Neural progenitor cell (in vitro differentiated cells): ENCODE measurements at regions not wholly inside any gene's neighbourhood (a gene's known extent, or its start where the extent isn't known, plus 50 kb on each side); places are given as distances from the start of the nearest gene placed in this dataset.

Experiments
- EZH2phosphoT487 ChIP-seq: fragments of 200-600 bp; sonication (generic); IDR thresholded peaks from 2 replicates; pipeline ENCODE4 v1.6.1; 2017; ENCODE audit warnings: antibody characterized with exemption
- TF ChIP-seq, protein P1 (sequence below): fragments of 200-600 bp; sonication (generic); IDR thresholded peaks from 2 replicates; pipeline ENCODE4 v1.5.1; 2017; ENCODE audit warnings: antibody characterized with exemption, mild to moderate bottlenecking

DNA sequence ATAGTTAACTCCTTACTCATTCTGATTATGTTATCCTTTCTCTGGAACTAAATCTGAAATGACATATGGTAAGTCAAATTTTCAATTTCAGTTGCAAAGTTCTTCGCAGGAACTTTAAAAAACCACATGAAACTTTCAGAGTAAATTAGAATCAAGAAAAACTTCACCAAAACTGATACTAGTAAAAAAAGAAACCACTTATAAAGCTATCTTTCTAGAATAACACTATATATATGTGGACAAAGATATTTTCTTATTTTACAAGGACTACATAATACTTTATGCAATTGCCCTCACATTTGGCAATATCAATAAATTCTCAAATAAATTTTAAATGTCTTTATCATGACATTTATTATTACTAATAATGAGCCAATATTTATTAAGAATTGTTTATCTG is 1847.1 kb upstream of the NUDT12 start:
- TF ChIP-seq, protein P1, sequence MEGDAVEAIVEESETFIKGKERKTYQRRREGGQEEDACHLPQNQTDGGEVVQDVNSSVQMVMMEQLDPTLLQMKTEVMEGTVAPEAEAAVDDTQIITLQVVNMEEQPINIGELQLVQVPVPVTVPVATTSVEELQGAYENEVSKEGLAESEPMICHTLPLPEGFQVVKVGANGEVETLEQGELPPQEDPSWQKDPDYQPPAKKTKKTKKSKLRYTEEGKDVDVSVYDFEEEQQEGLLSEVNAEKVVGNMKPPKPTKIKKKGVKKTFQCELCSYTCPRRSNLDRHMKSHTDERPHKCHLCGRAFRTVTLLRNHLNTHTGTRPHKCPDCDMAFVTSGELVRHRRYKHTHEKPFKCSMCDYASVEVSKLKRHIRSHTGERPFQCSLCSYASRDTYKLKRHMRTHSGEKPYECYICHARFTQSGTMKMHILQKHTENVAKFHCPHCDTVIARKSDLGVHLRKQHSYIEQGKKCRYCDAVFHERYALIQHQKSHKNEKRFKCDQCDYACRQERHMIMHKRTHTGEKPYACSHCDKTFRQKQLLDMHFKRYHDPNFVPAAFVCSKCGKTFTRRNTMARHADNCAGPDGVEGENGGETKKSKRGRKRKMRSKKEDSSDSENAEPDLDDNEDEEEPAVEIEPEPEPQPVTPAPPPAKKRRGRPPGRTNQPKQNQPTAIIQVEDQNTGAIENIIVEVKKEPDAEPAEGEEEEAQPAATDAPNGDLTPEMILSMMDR: no peak
- no peak for TF ChIP-seq EZH2phosphoT487
